Retinal pigment epithelial cell (primary cell): ENCODE measurements at regions not wholly inside any gene's neighbourhood (a gene's known extent, or its start where the extent isn't known, plus 50 kb on each side); places are given as distances from the start of the nearest gene placed in this dataset.
"Not testable (repeated sequence)": the region's sequence is repeated elsewhere in the genome, so short reads cannot be mapped to it uniquely, and the experiment has no call there.

ENCODE experiments used
- DNase-seq: peaks from one replicate; pipeline ENCODE4 v3.0.0-alpha.2; 2010; ENCODE audit warnings: low read depth
- H3K4me3 ChIP-seq: 2 replicates; pipeline ENCODE4 v1.5.1; 2011; ENCODE audit warnings: mild to moderate bottlenecking, low read length, control low read depth, moderate library complexity
- CTCF ChIP-seq: conservative IDR thresholded peaks from 2 replicates; pipeline ENCODE4 v1.5.1; 2011; ENCODE audit warnings: low read depth, low read length, control low read depth, inconsistent platforms

GRCh38 chr15:38112406-38112805 lies 140.2 kb upstream of the SPRED1 start:
- no peak overlapping the region for H3K4me3 ChIP-seq
- no peak for TF ChIP-seq CTCF
- DNase-seq = no peak

- no peak overlapping the region for H3K4me3 ChIP-seq
- TF ChIP-seq CTCF = no peak
- DNase-seq = no peak
These were observed 137.5 kb upstream of the SPRED1 start for GRCh38 chr15:38115121-38115520.

GRCh38 chr15:38117781-38118180 lies 134.9 kb upstream of the SPRED1 start:
- no peak for DNase-seq
- no peak for TF ChIP-seq CTCF
- H3K4me3 ChIP-seq = no peak overlapping the region

- DNase-seq, H3K4me3 ChIP-seq: not testable (repeated sequence)
These were observed 132.8 kb upstream of the SPRED1 start for GRCh38 chr15:38119865-38120264.

GRCh38 chr15:38127306-38127771 lies 125.3 kb upstream of the SPRED1 start:
- DNase-seq = no peak
- H3K4me3 ChIP-seq = no peak overlapping the region
- no peak for TF ChIP-seq CTCF

GRCh38 chr15:38128341-38128781 lies 124.3 kb upstream of the SPRED1 start:
- H3K4me3 ChIP-seq = no peak overlapping the region
- DNase-seq = no peak
- no peak for TF ChIP-seq CTCF

GRCh38 chr15:38128921-38129320 lies 123.7 kb upstream of the SPRED1 start:
- TF ChIP-seq CTCF = no peak
- H3K4me3 ChIP-seq = no peak overlapping the region
- DNase-seq = no peak
